Posterior cingulate gyrus (tissue), 11 donors: ENCODE measurements at regions not wholly inside any gene's neighbourhood (a gene's known extent, or its start where the extent isn't known, plus 50 kb on each side); places are given as distances from the start of the nearest gene placed in this dataset.
"Not testable (repeated sequence)": the region's sequence is repeated elsewhere in the genome, so short reads cannot be mapped to it uniquely, and the experiment has no call there.

ENCODE experiments used
- DNase-seq, 10 donors: peaks; one replicate each; pipeline versions ENCODE4 v3.0.0 to v3.0.0-alpha.2; 2020 to 2021; ENCODE audit warnings: mixed read lengths in 3 of 10
- intact Hi-C: fragments of 100-400 bp; cut with DNase I; formaldehyde crosslinking; loops from one replicate; pipeline ENCODE4 v1.15.1; 2023

GRCh38 chr21:13704849-13705387, 95.3 kb downstream of the POTED start:
- intact Hi-C loops, result not testable (repeated sequence)
- DNase-seq, result peak in 1 of 10 donors; percentile 14
